ENCODE measurements at regions not wholly inside any gene's neighbourhood (a gene's known extent, or its start where the extent isn't known, plus 50 kb on each side); places are given as distances from the start of the nearest gene placed in this dataset.
"Not testable (repeated sequence)": the region's sequence is repeated elsewhere in the genome, so short reads cannot be mapped to it uniquely, and the experiment has no call there.

GRCh38 chr2:199040522-199040921 lies 417.2 kb downstream of the SATB2 start:
- H3K36me3 Mint-ChIP-seq (ENCODE audit: low read depth) = no peaks in the 10 kb centered on the region
- no peak overlapping the region for H3K27ac Mint-ChIP-seq
- no peak for DNase-seq
- H3K4me1 Mint-ChIP-seq = no peaks in the 10 kb centered on the region
- intact Hi-C loops (cut with micrococcal nuclease) = no loop called here
- H3K4me3 Mint-ChIP-seq = no peak overlapping the region
- H3K9me3 Mint-ChIP-seq = no peaks in the 10 kb centered on the region
- no peaks in the 10 kb centered on the region for H3K27me3 Mint-ChIP-seq

DNA sequence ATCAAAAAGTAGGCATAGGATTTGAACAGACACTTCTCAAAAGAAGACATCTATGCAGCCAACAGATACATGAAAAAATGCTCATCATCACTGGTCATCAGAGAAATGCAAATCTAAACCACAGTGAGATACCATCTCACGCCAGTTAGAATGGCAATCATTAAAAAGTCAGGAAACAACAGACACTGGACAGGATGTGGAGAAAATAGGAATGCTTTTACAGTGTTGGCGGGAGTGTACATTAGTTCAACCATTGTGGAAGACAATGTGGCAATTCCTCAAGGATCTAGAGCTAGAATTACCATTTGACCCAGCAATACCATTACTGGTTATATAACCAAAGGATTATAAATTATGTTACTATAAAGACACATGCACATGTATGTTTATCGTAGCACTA lies 424.0 kb downstream of the SATB2 start:
- DNase-seq; H3K4me1 Mint-ChIP-seq; H3K27me3 Mint-ChIP-seq; H3K4me3 Mint-ChIP-seq; H3K9me3 Mint-ChIP-seq; H3K27ac Mint-ChIP-seq; intact Hi-C loops (cut with micrococcal nuclease); H3K36me3 Mint-ChIP-seq (ENCODE audit: low read depth): not testable (repeated sequence)

GRCh38 chr2:199025146-199025545 lies 432.6 kb downstream of the SATB2 start:
- H3K9me3 Mint-ChIP-seq = no peaks in the 10 kb centered on the region
- H3K36me3 Mint-ChIP-seq (ENCODE audit: low read depth) = no peaks in the 10 kb centered on the region
- no peak overlapping the region for H3K27ac Mint-ChIP-seq
- intact Hi-C loops (cut with micrococcal nuclease) = no loop called here
- H3K27me3 Mint-ChIP-seq = no peaks in the 10 kb centered on the region
- H3K4me1 Mint-ChIP-seq = no peaks in the 10 kb centered on the region
- H3K4me3 Mint-ChIP-seq = no peak overlapping the region
- DNase-seq = no peak

DNA sequence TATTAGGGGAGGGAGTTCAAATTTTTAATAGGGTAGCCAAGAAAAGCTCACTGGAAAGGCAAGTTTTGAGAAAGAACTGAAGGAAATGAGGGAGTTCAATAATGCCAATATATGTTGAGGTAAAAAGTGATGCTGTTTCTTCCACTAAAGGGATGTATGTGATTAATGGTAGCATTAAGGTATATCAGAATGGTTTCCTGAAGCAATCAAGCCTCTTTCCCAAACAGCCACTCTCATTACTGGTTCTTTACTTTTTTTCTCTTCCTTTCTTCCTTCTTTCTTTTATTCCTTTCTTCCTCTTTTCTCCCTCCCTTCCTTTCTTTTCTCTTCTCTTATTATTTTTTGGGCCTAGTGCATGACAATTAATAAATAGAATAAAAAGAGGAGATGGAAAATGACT lies 433.5 kb downstream of the SATB2 start:
- no peak overlapping the region for H3K4me3 Mint-ChIP-seq
- no peaks in the 10 kb centered on the region for H3K4me1 Mint-ChIP-seq
- H3K27ac Mint-ChIP-seq = no peak overlapping the region
- DNase-seq = no peak
- intact Hi-C loops (cut with micrococcal nuclease) = no loop called here
- H3K9me3 Mint-ChIP-seq = no peaks in the 10 kb centered on the region
- H3K27me3 Mint-ChIP-seq = no peaks in the 10 kb centered on the region
- no peaks in the 10 kb centered on the region for H3K36me3 Mint-ChIP-seq (ENCODE audit: low read depth)

DNA sequence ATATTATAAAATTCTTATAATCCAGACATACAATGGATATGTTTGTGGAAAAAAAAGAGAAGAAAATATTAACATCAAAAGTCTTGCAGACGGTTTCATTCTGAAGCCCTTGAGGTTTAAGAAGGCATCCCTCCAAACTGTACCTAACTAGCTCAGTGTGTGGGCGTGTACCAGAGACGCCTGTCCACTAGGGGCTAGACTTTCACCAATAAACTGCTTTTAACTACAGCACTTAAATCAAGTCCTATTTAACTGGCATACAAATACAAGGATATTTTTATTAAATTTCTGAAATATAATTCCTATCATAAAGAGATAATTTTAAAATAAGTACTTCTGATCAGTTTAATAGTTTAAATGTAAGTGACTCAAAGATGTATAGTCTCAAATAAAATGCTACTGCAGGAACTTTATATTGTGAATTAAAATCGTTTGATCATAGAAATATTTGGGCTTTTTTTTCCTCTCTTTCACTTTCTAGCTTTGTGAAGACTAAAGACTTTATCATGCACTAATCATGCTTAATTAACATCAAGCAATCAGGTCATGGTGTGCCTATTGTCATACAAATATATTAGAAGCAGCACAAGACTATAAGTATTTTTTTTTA lies 437.7 kb downstream of the SATB2 start:
- Mint-ChIP-seq H3K4me1 (no peaks in the 10 kb centered on the region), H3K4me3 (no peak overlapping the region), H3K27ac (no peak overlapping the region), H3K27me3 (no peaks in the 10 kb centered on the region), H3K9me3 (no peaks in the 10 kb centered on the region), H3K36me3 (ENCODE audit: low read depth) (no peaks in the 10 kb centered on the region)
- intact Hi-C loops (cut with micrococcal nuclease) = no loop called here
- DNase-seq = no peak

DNA sequence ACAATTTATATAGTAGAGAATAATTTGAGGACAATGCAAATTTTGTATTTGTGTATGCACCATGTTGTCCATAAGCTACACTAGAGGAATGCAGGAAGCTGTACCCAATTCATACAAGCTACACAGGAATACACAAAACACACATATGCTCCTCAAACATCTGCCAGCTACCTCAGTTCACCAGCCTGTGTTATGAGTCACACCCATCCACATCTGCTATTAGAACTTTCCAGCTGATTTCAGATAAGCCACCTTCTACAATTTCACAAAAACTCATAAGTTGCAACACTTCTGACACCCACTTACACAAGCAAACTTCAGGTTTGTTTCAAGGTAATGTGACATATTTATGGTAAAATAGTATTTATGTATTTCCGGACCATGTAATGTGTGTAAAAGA lies 438.9 kb downstream of the SATB2 start:
- H3K4me1 Mint-ChIP-seq = no peaks in the 10 kb centered on the region
- DNase-seq = no peak
- no peaks in the 10 kb centered on the region for H3K9me3 Mint-ChIP-seq
- H3K27ac Mint-ChIP-seq = no peak overlapping the region
- H3K4me3 Mint-ChIP-seq = no peak overlapping the region
- no peaks in the 10 kb centered on the region for H3K36me3 Mint-ChIP-seq (ENCODE audit: low read depth)
- no peaks in the 10 kb centered on the region for H3K27me3 Mint-ChIP-seq
- intact Hi-C loops (cut with micrococcal nuclease) = no loop called here

DNA sequence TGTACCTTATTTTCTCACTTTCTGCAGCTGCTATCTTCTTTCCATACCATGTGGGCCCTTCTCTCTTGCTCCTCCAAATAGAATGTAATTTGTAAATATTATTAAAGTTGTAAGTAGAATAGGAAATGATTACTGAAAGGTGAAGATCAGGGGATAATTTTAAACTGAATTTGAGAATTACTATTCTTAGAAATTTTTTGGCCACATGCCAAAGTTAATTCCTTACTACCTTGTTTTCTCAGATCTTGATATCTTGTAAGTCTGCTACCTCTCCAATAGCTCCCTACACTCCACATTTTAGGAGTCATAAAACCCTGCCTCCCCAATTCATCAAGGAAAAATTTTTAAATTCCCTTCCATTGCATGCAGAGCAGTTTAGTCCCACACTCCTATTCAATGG lies 442.7 kb downstream of the SATB2 start:
- H3K27ac Mint-ChIP-seq = no peak overlapping the region
- no peaks in the 10 kb centered on the region for H3K9me3 Mint-ChIP-seq
- no peaks in the 10 kb centered on the region for H3K36me3 Mint-ChIP-seq (ENCODE audit: low read depth)
- no peak for DNase-seq
- no peaks in the 10 kb centered on the region for H3K4me1 Mint-ChIP-seq
- no peak overlapping the region for H3K4me3 Mint-ChIP-seq
- intact Hi-C loops (cut with micrococcal nuclease) = no loop called here
- no peaks in the 10 kb centered on the region for H3K27me3 Mint-ChIP-seq

DNA sequence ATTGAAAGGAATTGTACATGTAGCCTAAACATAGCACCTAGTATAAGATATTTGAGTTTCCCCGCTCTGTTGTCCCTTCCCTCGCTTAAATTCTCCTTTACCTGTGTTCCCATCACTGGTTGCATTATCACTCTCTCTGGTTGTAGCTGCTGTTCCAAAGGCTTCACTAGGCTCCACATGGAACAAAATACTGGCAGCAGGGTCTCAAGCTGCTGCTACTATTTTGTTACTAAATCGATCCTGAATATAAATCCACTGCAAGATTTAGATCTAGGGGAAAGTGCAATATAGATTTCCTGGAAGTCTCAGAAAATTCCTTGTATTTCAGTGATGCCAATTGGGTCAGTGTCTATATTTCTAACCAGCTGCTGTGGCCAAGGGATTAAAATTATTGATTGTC lies 443.5 kb downstream of the SATB2 start:
- no peak for DNase-seq
- H3K36me3 Mint-ChIP-seq (ENCODE audit: low read depth) = no peaks in the 10 kb centered on the region

DNA sequence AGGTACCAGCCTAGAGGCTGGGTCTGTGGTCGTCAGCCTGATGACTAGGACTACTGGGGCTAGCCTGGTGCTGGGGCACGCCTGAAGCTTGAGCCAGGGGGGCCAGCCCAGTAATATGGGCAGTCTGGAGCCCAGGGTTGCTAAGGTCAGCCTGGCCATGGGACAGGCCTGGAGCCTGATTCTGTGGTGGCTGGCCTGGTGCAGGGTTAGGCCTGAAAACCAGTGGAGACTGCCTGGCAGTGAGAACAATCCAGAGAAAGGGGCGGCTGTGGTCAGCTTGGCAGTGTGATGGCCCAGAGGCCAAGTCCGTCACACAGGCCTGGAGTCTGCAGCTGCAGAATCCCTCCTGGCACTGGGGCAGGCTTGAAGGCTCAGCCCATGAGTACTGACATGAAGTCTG lies 445.8 kb downstream of the SATB2 start:
- H3K9me3 Mint-ChIP-seq = no peaks in the 10 kb centered on the region
- H3K27ac Mint-ChIP-seq = no peak overlapping the region
- no peak for DNase-seq
- no peaks in the 10 kb centered on the region for H3K36me3 Mint-ChIP-seq (ENCODE audit: low read depth)
- intact Hi-C loops (cut with micrococcal nuclease) = no loop called here
- H3K4me1 Mint-ChIP-seq = no peaks in the 10 kb centered on the region
- H3K4me3 Mint-ChIP-seq = no peak overlapping the region
- H3K27me3 Mint-ChIP-seq = no peaks in the 10 kb centered on the region

More for the DNA sequence above, 443.5 kb downstream of the SATB2 start:
- Mint-ChIP-seq H3K4me1 (no peaks in the 10 kb centered on the region), H3K27ac (no peak overlapping the region), H3K9me3 (no peaks in the 10 kb centered on the region), H3K4me3 (no peak overlapping the region), H3K27me3 (no peaks in the 10 kb centered on the region)
- intact Hi-C loops (cut with micrococcal nuclease) = no loop called here

DNA sequence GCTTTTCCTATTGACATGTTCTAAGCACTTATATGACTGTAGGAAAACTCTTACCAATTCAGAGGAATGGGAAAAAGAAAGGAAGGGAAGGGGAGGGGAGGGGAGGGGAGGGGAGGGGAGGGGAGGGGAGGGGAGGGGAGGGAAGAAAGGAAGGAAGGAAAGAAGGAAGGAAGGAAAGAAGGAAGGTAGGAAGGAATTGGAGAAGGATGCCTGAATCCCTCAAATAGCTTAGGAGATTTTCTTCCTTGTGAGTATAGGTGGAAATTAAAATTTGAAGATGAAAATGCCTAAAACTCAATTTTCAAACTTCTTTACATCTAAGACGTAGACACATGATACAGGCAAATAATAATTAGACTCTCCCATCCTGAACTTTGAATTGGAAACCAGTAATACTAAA lies 463.1 kb downstream of the SATB2 start:
- no peak for DNase-seq
- Mint-ChIP-seq H3K36me3 (ENCODE audit: low read depth) (no peaks in the 10 kb centered on the region), H3K9me3 (no peaks in the 10 kb centered on the region), H3K4me3 (no peak overlapping the region), H3K27ac (no peak overlapping the region), H3K27me3 (no peaks in the 10 kb centered on the region), H3K4me1 (no peaks in the 10 kb centered on the region)
- intact Hi-C loops (cut with micrococcal nuclease) = no loop called here

DNA sequence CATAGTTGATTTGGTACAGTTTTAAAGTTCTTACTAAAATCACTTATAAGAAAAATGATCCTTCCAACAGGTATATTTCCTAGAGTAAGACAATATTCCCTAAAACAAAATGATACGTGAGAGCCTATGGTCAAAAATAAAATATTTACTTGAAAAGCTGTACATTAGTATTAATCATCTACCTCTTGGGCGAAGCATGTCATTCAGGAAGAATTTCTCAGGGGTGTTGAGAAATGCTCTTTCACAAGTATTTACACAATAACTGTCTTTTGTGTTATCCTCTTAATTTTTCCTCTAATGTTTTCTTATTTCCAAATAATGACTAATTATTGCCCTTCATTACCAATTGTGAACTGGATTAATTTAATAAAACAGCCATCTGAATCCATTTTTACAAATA lies 466.3 kb downstream of the SATB2 start:
- no peak for DNase-seq
- H3K4me3 Mint-ChIP-seq = no peak overlapping the region
- H3K9me3 Mint-ChIP-seq = no peaks in the 10 kb centered on the region
- H3K27ac Mint-ChIP-seq = no peak overlapping the region
- H3K27me3 Mint-ChIP-seq = no peaks in the 10 kb centered on the region
- H3K4me1 Mint-ChIP-seq = no peaks in the 10 kb centered on the region
- intact Hi-C loops (cut with micrococcal nuclease) = no loop called here
- no peaks in the 10 kb centered on the region for H3K36me3 Mint-ChIP-seq (ENCODE audit: low read depth)

GRCh38 chr2:198975779-198976178 lies 482.0 kb downstream of the SATB2 start:
- H3K27me3 Mint-ChIP-seq = no peaks in the 10 kb centered on the region
- H3K27ac Mint-ChIP-seq = no peak overlapping the region
- intact Hi-C loops (cut with micrococcal nuclease) = no loop called here
- H3K4me1 Mint-ChIP-seq = no peaks in the 10 kb centered on the region
- no peak overlapping the region for H3K4me3 Mint-ChIP-seq
- no peaks in the 10 kb centered on the region for H3K36me3 Mint-ChIP-seq (ENCODE audit: low read depth)
- DNase-seq = no peak
- H3K9me3 Mint-ChIP-seq = no peaks in the 10 kb centered on the region

GRCh38 chr2:198973785-198974184 lies 484.0 kb downstream of the SATB2 start:
- H3K4me1 Mint-ChIP-seq = no peaks in the 10 kb centered on the region
- H3K4me3 Mint-ChIP-seq = no peak overlapping the region
- H3K27ac Mint-ChIP-seq = no peak overlapping the region
- DNase-seq = no peak
- no peaks in the 10 kb centered on the region for H3K27me3 Mint-ChIP-seq
- H3K9me3 Mint-ChIP-seq = no peaks in the 10 kb centered on the region
- H3K36me3 Mint-ChIP-seq (ENCODE audit: low read depth) = no peaks in the 10 kb centered on the region
- intact Hi-C loops (cut with micrococcal nuclease) = no loop called here

DNA sequence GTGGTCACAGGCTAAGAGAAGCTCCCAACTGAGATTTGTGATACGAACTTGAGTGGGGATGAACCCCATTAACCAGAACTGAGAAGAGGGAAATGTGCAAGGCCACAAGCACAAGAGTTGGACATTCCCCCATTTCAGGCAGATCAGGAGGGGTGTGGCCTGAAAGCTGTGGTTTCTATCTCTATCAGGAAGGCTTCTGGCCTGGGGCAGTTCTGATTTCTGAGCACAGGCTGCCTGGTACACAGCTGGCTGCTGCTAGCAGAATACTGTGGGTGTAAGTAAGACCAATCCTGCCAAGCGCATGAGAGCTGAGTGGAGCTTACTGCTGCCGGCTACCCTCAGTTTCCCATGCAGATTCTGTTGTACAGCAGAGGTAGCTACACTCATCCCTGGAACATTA lies 484.6 kb downstream of the SATB2 start:
- Mint-ChIP-seq H3K36me3 (ENCODE audit: low read depth) (no peaks in the 10 kb centered on the region), H3K4me3 (no peak overlapping the region), H3K4me1 (no peaks in the 10 kb centered on the region), H3K9me3 (no peaks in the 10 kb centered on the region), H3K27ac (no peak overlapping the region), H3K27me3 (no peaks in the 10 kb centered on the region)
- no peak for DNase-seq
- intact Hi-C loops (cut with micrococcal nuclease) = no loop called here

DNA sequence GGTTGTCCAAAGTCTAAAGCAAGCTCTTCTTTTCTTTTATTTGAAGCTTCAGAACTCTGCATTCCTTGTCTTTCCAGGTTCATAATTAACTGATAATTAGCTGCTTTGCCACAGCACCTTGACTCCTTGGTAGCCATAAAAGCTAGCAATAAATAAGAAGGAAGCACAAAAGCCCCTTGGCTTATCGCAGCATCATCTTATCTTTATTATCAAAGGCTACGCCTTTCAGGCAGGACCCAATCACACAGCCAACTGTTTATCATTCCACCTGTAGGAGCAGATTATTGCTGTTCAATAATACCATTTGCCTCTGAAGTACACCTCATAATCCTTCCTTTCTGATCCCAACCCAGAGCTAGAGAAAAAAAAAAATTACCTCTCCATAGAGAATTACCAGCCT lies 489.2 kb downstream of the SATB2 start:
- H3K27ac Mint-ChIP-seq = no peak overlapping the region
- intact Hi-C loops (cut with micrococcal nuclease) = no loop called here
- H3K36me3 Mint-ChIP-seq (ENCODE audit: low read depth) = no peaks in the 10 kb centered on the region
- no peak overlapping the region for H3K4me3 Mint-ChIP-seq
- no peak for DNase-seq
- no peaks in the 10 kb centered on the region for H3K27me3 Mint-ChIP-seq
- no peaks in the 10 kb centered on the region for H3K9me3 Mint-ChIP-seq
- H3K4me1 Mint-ChIP-seq = no peaks in the 10 kb centered on the region

All from activated CD4-positive, alpha-beta T cell treated with anti-CD3 and anti-CD28 coated beads, Interleukin-2, amount 10 ng/mL, durations not matched to agents 24 days and 14 days (primary cell).